ENCODE measurements at regions not wholly inside any gene's neighbourhood (a gene's known extent, or its start where the extent isn't known, plus 50 kb on each side); places are given as distances from the start of the nearest gene placed in this dataset.

DNA sequence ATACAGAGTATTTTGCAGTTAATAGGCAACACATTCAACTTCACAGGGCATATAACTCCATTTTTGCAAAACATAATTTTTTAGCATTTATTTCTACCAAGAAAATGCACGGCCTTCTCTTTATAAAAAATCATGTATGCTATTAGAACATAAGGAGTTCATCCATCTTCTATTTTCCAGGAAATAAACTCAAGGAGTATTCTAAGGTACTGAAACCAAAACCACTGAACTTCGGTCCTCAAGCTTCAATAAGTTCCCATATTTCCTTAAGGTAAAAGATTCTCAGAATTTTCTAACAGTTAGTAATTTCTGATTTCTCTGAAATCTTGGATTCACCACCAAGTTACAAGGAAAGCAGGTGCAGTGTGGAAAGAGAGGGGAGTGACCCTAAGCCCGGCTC, 113.3 kb upstream of the DIO2 start:
- no peak for TF ChIP-seq EZH2 (IDR thresholded peaks at IDR 0.05; ENCODE audit: borderline replicate concordance, insufficient read depth, low read depth, low read length, poor library complexity, severe bottlenecking)
- TF ChIP-seq, protein P1, sequence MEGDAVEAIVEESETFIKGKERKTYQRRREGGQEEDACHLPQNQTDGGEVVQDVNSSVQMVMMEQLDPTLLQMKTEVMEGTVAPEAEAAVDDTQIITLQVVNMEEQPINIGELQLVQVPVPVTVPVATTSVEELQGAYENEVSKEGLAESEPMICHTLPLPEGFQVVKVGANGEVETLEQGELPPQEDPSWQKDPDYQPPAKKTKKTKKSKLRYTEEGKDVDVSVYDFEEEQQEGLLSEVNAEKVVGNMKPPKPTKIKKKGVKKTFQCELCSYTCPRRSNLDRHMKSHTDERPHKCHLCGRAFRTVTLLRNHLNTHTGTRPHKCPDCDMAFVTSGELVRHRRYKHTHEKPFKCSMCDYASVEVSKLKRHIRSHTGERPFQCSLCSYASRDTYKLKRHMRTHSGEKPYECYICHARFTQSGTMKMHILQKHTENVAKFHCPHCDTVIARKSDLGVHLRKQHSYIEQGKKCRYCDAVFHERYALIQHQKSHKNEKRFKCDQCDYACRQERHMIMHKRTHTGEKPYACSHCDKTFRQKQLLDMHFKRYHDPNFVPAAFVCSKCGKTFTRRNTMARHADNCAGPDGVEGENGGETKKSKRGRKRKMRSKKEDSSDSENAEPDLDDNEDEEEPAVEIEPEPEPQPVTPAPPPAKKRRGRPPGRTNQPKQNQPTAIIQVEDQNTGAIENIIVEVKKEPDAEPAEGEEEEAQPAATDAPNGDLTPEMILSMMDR (IDR thresholded peaks at IDR 0.05), result no peak
